ENCODE measurements at regions not wholly inside any gene's neighbourhood (a gene's known extent, or its start where the extent isn't known, plus 50 kb on each side); places are given as distances from the start of the nearest gene placed in this dataset.

GRCh38 chr16:8510160-8510559 lies 80.2 kb downstream of the TMEM114 start:
- H3K4me3 ChIP-seq, result no peak overlapping the region
- TF ChIP-seq CTCF (IDR thresholded peaks at IDR 0.05; ENCODE audit: low read depth, low read length), result no peak
- no peaks in the 10 kb centered on the region for H3K36me3 ChIP-seq
- H3K4me1 ChIP-seq (ENCODE audit: low read depth), result no peaks in the 10 kb centered on the region
- H3K27ac ChIP-seq, result no peak overlapping the region
- H3K9me3 ChIP-seq (ENCODE audit: low read depth), result no peaks in the 10 kb centered on the region
- no peak for DNase-seq (ENCODE audit: low read depth in 1 of 2, low spot score in 1 of 2)
- peaks cover 24% of the 10 kb centered on the region for H3K27me3 ChIP-seq

GRCh38 chr16:8505327-8505991 lies 84.9 kb downstream of the TMEM114 start:
- H3K9me3 ChIP-seq (ENCODE audit: low read depth), result no peaks in the 10 kb centered on the region
- H3K36me3 ChIP-seq, result no peaks in the 10 kb centered on the region
- H3K27ac ChIP-seq, result no peak overlapping the region
- no peaks in the 10 kb centered on the region for H3K4me1 ChIP-seq (ENCODE audit: low read depth)
- TF ChIP-seq CTCF (IDR thresholded peaks at IDR 0.05; ENCODE audit: low read depth, low read length), result no peak
- H3K27me3 ChIP-seq, result peaks cover 33% of the 10 kb centered on the region
- H3K4me3 ChIP-seq, result no peak overlapping the region
- DNase-seq (ENCODE audit: low read depth in 1 of 2, low spot score in 1 of 2), result no peak

- Histone ChIP-seq H3K4me1 (ENCODE audit: low read depth) (no peaks in the 10 kb centered on the region), H3K27me3 (peaks cover 24% of the 10 kb centered on the region), H3K27ac (no peak overlapping the region), H3K36me3 (no peaks in the 10 kb centered on the region), H3K4me3 (no peak overlapping the region), H3K9me3 (ENCODE audit: low read depth) (no peaks in the 10 kb centered on the region)
- TF ChIP-seq CTCF (IDR thresholded peaks at IDR 0.05; ENCODE audit: low read depth, low read length), result no peak
- no peak for DNase-seq (ENCODE audit: low read depth in 1 of 2, low spot score in 1 of 2)
These were observed 87.9 kb downstream of the TMEM114 start for GRCh38 chr16:8502446-8502845.

- Histone ChIP-seq H3K27ac (no peak overlapping the region), H3K9me3 (ENCODE audit: low read depth) (no peaks in the 10 kb centered on the region), H3K27me3 (peaks cover 11% of the 10 kb centered on the region), H3K4me3 (no peak overlapping the region), H3K4me1 (ENCODE audit: low read depth) (no peaks in the 10 kb centered on the region), H3K36me3 (no peaks in the 10 kb centered on the region)
- no peak for DNase-seq (ENCODE audit: low read depth in 1 of 2, low spot score in 1 of 2)
- TF ChIP-seq CTCF (IDR thresholded peaks at IDR 0.05; ENCODE audit: low read depth, low read length), result no peak
These were observed 90.0 kb downstream of the TMEM114 start for GRCh38 chr16:8500351-8500750.

GRCh38 chr16:8496364-8496763 lies 93.9 kb downstream of the TMEM114 start:
- Histone ChIP-seq H3K36me3 (no peaks in the 10 kb centered on the region), H3K4me3 (no peak overlapping the region), H3K27ac (no peak overlapping the region), H3K27me3 (peaks cover 14% of the 10 kb centered on the region), H3K9me3 (ENCODE audit: low read depth) (no peaks in the 10 kb centered on the region), H3K4me1 (ENCODE audit: low read depth) (no peaks in the 10 kb centered on the region)
- TF ChIP-seq CTCF (IDR thresholded peaks at IDR 0.05; ENCODE audit: low read depth, low read length), result no peak
- no peak for DNase-seq (ENCODE audit: low read depth in 1 of 2, low spot score in 1 of 2)
